ENCODE measurements at regions not wholly inside any gene's neighbourhood (a gene's known extent, or its start where the extent isn't known, plus 50 kb on each side); places are given as distances from the start of the nearest gene placed in this dataset.

DNA sequence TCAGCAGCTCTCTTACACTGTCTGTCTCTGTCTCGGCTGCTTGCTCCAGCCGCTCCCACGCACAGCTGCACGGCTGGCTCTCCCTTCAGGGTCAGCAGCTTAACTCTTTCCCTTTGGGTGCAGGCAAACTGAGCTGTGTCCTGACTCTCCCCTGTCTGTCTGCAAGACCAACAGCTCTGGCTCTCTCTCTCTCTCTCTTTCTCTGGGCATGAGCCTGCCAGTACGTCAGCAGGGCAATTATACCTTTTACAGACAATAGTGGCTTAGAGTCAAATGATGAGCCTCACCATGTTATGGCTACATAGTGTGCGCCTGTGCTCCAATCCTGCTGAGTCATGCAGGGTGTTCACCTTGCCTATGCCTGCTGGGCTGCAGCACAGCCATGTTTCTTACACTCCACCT, 120.5 kb upstream of the DDHD1 start:
- H3K4me1 Mint-ChIP-seq (ENCODE audit: unreplicated experiment) = no peaks in the 10 kb centered on the region
- no peak overlapping the region for H3K27ac Mint-ChIP-seq (ENCODE audit: unreplicated experiment)
- no peak for DNase-seq (ENCODE audit: low spot score)
- no peak overlapping the region for H3K4me3 Mint-ChIP-seq (ENCODE audit: unreplicated experiment)
- H3K9me3 Mint-ChIP-seq (ENCODE audit: unreplicated experiment) = no peaks in the 10 kb centered on the region
- H3K36me3 Mint-ChIP-seq (ENCODE audit: low read depth, unreplicated experiment) = no peaks in the 10 kb centered on the region
- TF ChIP-seq, protein P1, sequence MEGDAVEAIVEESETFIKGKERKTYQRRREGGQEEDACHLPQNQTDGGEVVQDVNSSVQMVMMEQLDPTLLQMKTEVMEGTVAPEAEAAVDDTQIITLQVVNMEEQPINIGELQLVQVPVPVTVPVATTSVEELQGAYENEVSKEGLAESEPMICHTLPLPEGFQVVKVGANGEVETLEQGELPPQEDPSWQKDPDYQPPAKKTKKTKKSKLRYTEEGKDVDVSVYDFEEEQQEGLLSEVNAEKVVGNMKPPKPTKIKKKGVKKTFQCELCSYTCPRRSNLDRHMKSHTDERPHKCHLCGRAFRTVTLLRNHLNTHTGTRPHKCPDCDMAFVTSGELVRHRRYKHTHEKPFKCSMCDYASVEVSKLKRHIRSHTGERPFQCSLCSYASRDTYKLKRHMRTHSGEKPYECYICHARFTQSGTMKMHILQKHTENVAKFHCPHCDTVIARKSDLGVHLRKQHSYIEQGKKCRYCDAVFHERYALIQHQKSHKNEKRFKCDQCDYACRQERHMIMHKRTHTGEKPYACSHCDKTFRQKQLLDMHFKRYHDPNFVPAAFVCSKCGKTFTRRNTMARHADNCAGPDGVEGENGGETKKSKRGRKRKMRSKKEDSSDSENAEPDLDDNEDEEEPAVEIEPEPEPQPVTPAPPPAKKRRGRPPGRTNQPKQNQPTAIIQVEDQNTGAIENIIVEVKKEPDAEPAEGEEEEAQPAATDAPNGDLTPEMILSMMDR (IDR thresholded peaks at IDR 0.05; ENCODE audit: unreplicated experiment) = no peak
- no peaks in the 10 kb centered on the region for H3K27me3 Mint-ChIP-seq (ENCODE audit: unreplicated experiment)

DNA sequence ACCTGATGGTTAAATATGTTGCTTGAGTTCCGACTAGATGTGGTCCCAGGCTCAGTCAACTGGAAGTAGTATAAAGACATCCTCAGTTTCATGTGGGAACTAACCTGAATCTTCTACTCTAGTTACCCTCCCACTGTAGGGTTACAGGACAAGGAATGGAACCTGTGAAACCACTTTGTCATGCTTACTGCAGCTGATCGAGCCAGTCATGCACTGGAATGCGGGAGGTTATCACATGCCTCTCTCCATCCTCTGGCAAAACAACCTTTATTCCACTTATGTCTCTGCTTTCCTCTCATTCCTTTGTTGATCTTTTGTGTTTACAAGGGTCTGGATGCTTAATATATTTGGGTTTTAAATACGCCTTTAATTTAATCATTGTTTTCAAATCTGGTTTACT, 111.9 kb upstream of the DDHD1 start:
- no peak for DNase-seq (ENCODE audit: low spot score)
- Mint-ChIP-seq H3K36me3 (ENCODE audit: low read depth, unreplicated experiment) (no peaks in the 10 kb centered on the region), H3K9me3 (ENCODE audit: unreplicated experiment) (no peaks in the 10 kb centered on the region), H3K27ac (ENCODE audit: unreplicated experiment) (no peak overlapping the region), H3K27me3 (ENCODE audit: unreplicated experiment) (no peaks in the 10 kb centered on the region), H3K4me1 (ENCODE audit: unreplicated experiment) (no peaks in the 10 kb centered on the region), H3K4me3 (ENCODE audit: unreplicated experiment) (no peak overlapping the region)
- TF ChIP-seq, protein P1 (IDR thresholded peaks at IDR 0.05; ENCODE audit: unreplicated experiment) = no peak

DNA sequence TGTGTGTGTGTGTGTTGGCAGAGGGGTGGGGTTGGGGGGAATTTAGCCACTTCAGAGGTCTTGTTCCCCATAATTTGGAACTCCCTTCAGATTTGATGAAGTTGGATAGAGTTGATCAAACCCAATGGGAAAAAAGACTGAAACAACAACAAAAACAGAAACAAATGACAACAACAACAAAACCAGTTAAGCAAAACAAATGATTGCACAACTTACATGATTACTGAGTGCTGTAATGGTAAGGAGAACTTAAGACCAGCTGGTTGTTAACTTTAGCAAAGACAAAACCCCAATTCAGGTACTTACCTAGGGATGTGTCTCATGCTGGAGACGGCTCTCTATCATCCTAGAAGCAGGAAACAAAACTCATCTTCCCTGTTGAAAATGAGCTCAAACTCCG, 107.8 kb upstream of the DDHD1 start:
- H3K36me3 Mint-ChIP-seq (ENCODE audit: low read depth, unreplicated experiment) = no peaks in the 10 kb centered on the region

DNA sequence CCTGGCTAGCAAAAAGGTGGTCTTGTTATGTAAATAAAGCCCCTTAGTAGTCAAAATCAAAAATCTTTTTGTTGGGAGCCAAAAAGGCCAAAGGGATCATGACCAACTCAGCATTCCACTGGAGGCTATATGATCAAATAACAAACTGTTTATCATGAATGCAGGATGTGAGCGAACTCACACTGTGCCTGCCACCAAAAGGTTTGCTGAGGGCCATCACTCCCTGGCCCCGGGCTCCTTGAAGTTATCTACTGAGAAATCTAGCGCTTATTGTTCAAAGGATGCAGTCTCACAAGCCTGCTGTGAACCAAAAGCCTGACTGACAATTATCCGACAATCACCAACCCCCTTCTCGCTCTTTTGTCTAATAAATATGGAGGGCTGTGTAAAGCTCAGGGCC, 107.2 kb upstream of the DDHD1 start:
- Mint-ChIP-seq H3K9me3 (ENCODE audit: unreplicated experiment) (no peaks in the 10 kb centered on the region), H3K4me3 (ENCODE audit: unreplicated experiment) (no peak overlapping the region)

More for the DNA sequence above, 107.8 kb upstream of the DDHD1 start:
- DNase-seq (ENCODE audit: low spot score) = no peak
- Mint-ChIP-seq H3K9me3 (ENCODE audit: unreplicated experiment) (no peaks in the 10 kb centered on the region), H3K27me3 (ENCODE audit: unreplicated experiment) (no peaks in the 10 kb centered on the region), H3K4me3 (ENCODE audit: unreplicated experiment) (no peak overlapping the region), H3K27ac (ENCODE audit: unreplicated experiment) (no peak overlapping the region), H3K4me1 (ENCODE audit: unreplicated experiment) (no peaks in the 10 kb centered on the region)
- TF ChIP-seq, protein P1 (IDR thresholded peaks at IDR 0.05; ENCODE audit: unreplicated experiment) = no peak

DNA sequence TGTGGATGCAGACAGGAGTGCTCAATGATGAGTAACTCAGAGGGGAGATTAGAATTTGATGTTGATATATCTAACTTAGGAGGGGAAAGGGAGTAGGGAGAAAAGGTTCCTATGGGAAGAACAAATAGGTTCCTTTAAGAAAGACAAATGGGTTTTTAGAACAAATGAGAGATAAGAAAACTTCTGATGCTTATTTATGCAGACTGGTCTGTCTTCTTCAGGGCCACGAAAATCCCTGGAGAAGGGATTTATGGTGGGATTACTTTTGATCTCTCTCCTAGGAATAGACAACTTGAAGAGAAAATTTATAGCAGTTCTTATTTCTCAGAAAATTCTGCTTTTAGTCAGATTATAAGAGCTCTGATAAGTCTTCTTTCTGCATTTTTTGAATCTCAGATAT, 99.0 kb upstream of the DDHD1 start:
- Mint-ChIP-seq H3K4me3 (ENCODE audit: unreplicated experiment) (no peak overlapping the region), H3K27me3 (ENCODE audit: unreplicated experiment) (peaks cover 1% of the 10 kb centered on the region), H3K27ac (ENCODE audit: unreplicated experiment) (no peak overlapping the region), H3K4me1 (ENCODE audit: unreplicated experiment) (no peaks in the 10 kb centered on the region), H3K36me3 (ENCODE audit: low read depth, unreplicated experiment) (no peaks in the 10 kb centered on the region), H3K9me3 (ENCODE audit: unreplicated experiment) (no peaks in the 10 kb centered on the region)
- TF ChIP-seq, protein P1 (IDR thresholded peaks at IDR 0.05; ENCODE audit: unreplicated experiment) = no peak
- no peak for DNase-seq (ENCODE audit: low spot score)

More for the DNA sequence above, 107.2 kb upstream of the DDHD1 start:
- Mint-ChIP-seq H3K27ac (ENCODE audit: unreplicated experiment) (no peak overlapping the region), H3K27me3 (ENCODE audit: unreplicated experiment) (no peaks in the 10 kb centered on the region), H3K36me3 (ENCODE audit: low read depth, unreplicated experiment) (no peaks in the 10 kb centered on the region), H3K4me1 (ENCODE audit: unreplicated experiment) (no peaks in the 10 kb centered on the region)
- no peak for DNase-seq (ENCODE audit: low spot score)
- TF ChIP-seq, protein P1 (IDR thresholded peaks at IDR 0.05; ENCODE audit: unreplicated experiment) = no peak

All from endothelial cell (in vitro differentiated cells).